ENCODE measurements at regions not wholly inside any gene's neighbourhood (a gene's known extent, or its start where the extent isn't known, plus 50 kb on each side); places are given as distances from the start of the nearest gene placed in this dataset.

GRCh38 chr9:26567976-26568375, 324.6 kb downstream of the CAAP1 start:
- TF ChIP-seq CTCF (IDR thresholded peaks at IDR 0.05) (no peak), POLR2A (IDR thresholded peaks at IDR 0.05) (no peak)

Measured in body of pancreas (tissue), 4 donors.